ENCODE measurements at regions not wholly inside any gene's neighbourhood (a gene's known extent, or its start where the extent isn't known, plus 50 kb on each side); places are given as distances from the start of the nearest gene placed in this dataset.
A peak's percentile ranks its signal among the peaks of the same experiment; 100 is the strongest.

- POLR2A ChIA-PET, result no interaction called here
- intact Hi-C loops (cut with micrococcal nuclease), result no loop called here
- no peaks in the 10 kb centered on the region for H3K36me3 Mint-ChIP-seq (ENCODE audit: low read depth)
- no peak overlapping the region for H3K4me3 Mint-ChIP-seq
- ATAC-seq (no peak), DNase-seq (no peak)
- CTCF ChIA-PET, result no interaction called here
- peaks cover 12% of the 10 kb centered on the region for H3K4me1 Mint-ChIP-seq (ENCODE audit: low read depth)
- no peak for TF ChIP-seq CTCF (IDR thresholded peaks at IDR 0.05)
- no peaks in the 10 kb centered on the region for H3K9me3 Mint-ChIP-seq
- no peak overlapping the region for H3K27ac Mint-ChIP-seq
- H3K27me3 Mint-ChIP-seq, result no peaks in the 10 kb centered on the region
These were observed 221.2 kb upstream of the CD180 start for GRCh38 chr5:67417839-67418238.

DNA sequence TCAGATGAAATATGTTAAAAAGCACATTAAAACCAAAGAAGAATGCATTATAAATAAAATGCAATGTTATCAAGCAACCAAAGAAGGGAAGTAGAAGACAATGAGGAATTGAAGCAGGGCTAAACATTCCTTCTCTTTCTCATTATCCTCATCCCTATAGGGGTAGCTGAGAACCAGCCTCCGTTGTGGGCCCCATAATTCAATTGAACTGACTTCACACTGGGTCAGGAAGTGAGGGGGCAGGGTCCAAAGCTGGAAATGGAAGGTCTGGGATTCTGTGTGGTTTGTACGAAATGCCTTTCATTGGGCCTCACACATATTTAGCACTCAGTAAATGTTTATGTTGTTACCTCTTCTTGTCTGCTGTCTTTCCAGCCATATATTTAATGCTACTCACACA, 220.4 kb upstream of the CD180 start:
- no peak for DNase-seq
- POLR2A ChIA-PET, result no interaction called here

GRCh38 chr5:67416133-67416937, 219.7 kb upstream of the CD180 start:
- ChIA-PET CTCF (no interaction called here), POLR2A (interaction anchor here (0.6 kb wide), 1 partner anchor 32 kb away, joined by 3 read pairs; no protein-coding TSS in a partner anchor)
- H3K36me3 Mint-ChIP-seq (ENCODE audit: low read depth), result no peaks in the 10 kb centered on the region
- TF ChIP-seq CTCF (IDR thresholded peaks at IDR 0.05), result no peak
- peak; percentile 53 for ATAC-seq
- H3K27me3 Mint-ChIP-seq, result peaks cover 2% of the 10 kb centered on the region
- intact Hi-C loops (cut with micrococcal nuclease), result no loop called here
- H3K27ac Mint-ChIP-seq, result no peak overlapping the region
- no peaks in the 10 kb centered on the region for H3K9me3 Mint-ChIP-seq
- H3K4me1 Mint-ChIP-seq (ENCODE audit: low read depth), result peaks cover 12% of the 10 kb centered on the region
- DNase-seq, result peak; percentile 16
- no peak overlapping the region for H3K4me3 Mint-ChIP-seq

More for the DNA sequence above, 220.4 kb upstream of the CD180 start:
- Mint-ChIP-seq H3K27ac (no peak overlapping the region), H3K4me3 (no peak overlapping the region), H3K27me3 (no peaks in the 10 kb centered on the region), H3K4me1 (ENCODE audit: low read depth) (peaks cover 12% of the 10 kb centered on the region), H3K9me3 (no peaks in the 10 kb centered on the region), H3K36me3 (ENCODE audit: low read depth) (no peaks in the 10 kb centered on the region)
- TF ChIP-seq CTCF (IDR thresholded peaks at IDR 0.05), result no peak
- ATAC-seq, result no peak
- CTCF ChIA-PET, result no interaction called here
- intact Hi-C loops (cut with micrococcal nuclease), result no loop called here

DNA sequence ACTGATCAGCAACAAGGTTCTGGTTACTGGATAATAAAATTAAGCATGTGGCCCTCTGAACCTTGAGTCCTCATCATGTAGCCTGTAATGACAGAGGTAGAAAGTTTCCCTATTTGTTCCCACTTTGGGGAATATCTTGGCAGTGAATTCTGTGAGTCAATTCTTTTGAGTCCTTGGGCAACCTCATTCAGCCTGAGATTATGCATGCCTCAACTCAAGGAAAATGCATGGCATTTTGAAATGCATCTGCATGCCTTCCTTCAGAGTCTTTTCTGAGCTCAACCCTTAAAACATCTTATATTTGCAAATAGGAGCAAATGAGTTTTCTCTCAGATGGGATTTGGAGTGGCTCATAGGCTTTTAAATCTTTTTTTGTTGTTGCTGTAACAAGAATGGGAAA, 218.1 kb upstream of the CD180 start:
- Mint-ChIP-seq H3K9me3 (no peaks in the 10 kb centered on the region), H3K27me3 (peaks cover 4% of the 10 kb centered on the region), H3K4me1 (ENCODE audit: low read depth) (peaks cover 12% of the 10 kb centered on the region), H3K27ac (no peak overlapping the region), H3K4me3 (no peak overlapping the region), H3K36me3 (ENCODE audit: low read depth) (no peaks in the 10 kb centered on the region)
- DNase-seq, result no peak
- ATAC-seq, result no peak
- intact Hi-C loops (cut with micrococcal nuclease), result no loop called here
- TF ChIP-seq CTCF (IDR thresholded peaks at IDR 0.05), result no peak
- ChIA-PET POLR2A (interaction anchor here (1.4 kb wide), 1 partner anchor 19 kb away, joined by 3 read pairs; no protein-coding TSS in a partner anchor), CTCF (no interaction called here)

DNA sequence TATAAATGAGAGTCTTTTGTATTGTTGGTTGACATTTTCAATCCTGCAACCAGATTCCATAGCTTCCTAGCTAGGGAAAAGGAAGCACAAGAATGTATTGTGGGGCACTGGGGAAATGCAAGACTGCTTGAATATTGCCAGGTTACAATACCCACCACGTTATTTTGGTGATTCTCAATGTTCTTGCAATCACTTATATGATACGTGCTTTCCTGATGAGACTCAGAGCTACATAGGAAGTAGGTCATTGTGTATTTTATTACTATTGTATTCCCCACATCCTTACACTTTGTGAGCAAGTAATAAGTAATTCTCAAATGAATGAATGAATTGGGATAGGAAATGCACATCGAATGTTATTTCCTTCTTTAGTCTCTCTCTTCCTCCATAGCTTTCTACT, 217.1 kb upstream of the CD180 start:
- peaks cover 4% of the 10 kb centered on the region for H3K27me3 Mint-ChIP-seq
- no peak for DNase-seq
- no peak overlapping the region for H3K27ac Mint-ChIP-seq
- no peak overlapping the region for H3K4me3 Mint-ChIP-seq
- CTCF ChIA-PET, result interaction anchor here (1.3 kb wide), 1 partner anchor 167 kb away, joined by 3 read pairs; no protein-coding TSS in a partner anchor
- no peaks in the 10 kb centered on the region for H3K36me3 Mint-ChIP-seq (ENCODE audit: low read depth)
- POLR2A ChIA-PET, result interaction anchor here (0.6 to 1.4 kb wide), 2 partner anchors 18 to 809 kb away, joined by 3 to 4 read pairs; no protein-coding TSS in a partner anchor
- H3K9me3 Mint-ChIP-seq, result no peaks in the 10 kb centered on the region
- TF ChIP-seq CTCF (IDR thresholded peaks at IDR 0.05), result no peak
- intact Hi-C loops (cut with micrococcal nuclease), result no loop called here
- peaks cover 12% of the 10 kb centered on the region for H3K4me1 Mint-ChIP-seq (ENCODE audit: low read depth)
- no peak for ATAC-seq
